ENCODE measurements at regions not wholly inside any gene's neighbourhood (a gene's known extent, or its start where the extent isn't known, plus 50 kb on each side); places are given as distances from the start of the nearest gene placed in this dataset.
"Not testable (repeated sequence)": the region's sequence is repeated elsewhere in the genome, so short reads cannot be mapped to it uniquely, and the experiment has no call there.

DNA sequence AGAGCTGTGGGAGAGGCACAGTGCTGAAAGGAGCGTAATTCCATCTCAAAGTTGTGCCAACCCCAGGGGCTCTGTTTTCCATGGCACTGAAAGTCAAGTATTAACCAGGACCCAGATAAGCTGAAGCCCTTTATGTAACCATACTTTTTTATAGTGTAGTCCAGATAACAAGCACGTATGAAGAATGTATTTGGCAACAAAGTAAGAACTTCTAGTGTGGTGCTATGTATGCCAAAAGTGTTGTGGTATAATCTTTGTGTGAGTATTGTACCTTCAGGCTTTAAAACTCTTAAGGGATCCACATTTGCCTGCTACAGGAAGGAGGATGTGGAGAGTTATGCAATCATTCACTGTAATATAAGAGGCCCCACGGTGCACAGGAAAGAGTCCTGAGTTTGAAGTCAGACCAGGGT is 129.4 kb downstream of the IBTK start:
- DNase-seq (ENCODE audit: low spot score), result no peak

DNA sequence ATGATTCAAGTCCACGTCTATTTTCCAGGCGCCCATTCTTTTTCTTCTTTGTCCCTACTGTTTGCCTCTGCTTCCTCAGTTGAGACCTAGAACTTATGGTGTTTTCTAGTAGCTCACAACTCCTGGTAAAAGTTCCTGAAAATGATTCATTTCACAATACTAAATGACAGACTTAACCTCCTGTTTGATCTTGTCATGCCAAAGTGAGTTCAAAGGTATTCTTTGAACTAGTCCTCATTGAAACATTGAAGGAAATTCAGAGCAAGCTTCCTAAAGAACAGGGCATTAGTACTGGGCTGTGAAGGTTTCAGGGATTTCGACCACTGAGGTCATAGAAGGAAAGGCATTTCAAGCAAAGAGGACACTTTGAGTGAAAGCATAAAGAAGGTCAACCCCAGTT is 132.8 kb downstream of the IBTK start:
- DNase-seq (ENCODE audit: low spot score), result no peak

DNA sequence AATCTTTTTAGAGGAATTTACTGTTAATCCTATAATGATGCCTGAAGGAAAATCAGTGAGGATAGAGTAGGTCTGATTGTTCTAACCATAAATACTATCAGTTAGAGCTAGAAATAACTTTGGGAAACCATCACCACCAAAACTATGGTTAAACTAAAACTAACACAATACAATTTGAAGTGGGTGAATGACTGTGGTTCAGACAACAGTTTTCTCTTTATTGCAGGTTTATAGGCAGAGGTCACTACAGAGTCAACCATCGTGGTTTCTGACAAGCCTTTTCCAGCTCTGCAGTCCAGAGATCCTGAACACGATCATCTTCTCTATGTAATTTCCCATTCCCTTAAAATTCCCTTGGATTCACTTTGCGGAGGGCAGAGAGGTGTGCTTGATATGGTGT is 134.3 kb downstream of the IBTK start:
- DNase-seq (ENCODE audit: low spot score), result no peak

DNA sequence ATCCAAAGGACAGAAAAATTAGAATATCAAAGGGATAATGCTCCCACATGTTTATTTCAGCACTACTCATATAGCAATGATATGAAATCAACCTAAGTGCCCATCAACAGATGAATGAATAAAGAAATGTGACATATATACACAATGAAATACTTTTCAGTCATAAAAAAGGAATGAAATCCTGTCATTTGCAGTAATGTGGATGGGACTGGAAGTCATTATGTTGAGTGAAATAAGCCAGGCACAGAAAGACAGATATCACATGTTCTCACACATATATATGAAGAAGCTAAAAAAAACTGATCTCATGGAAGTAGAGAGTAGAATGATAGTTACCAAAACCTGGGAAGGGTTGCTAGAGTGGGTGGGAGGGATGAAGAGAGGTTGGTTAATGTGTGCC is 135.7 kb downstream of the IBTK start:
- no peak for DNase-seq (ENCODE audit: low spot score)

- DNase-seq (ENCODE audit: low spot score), result no peak
Measured at GRCh38 chr6:82111114-82111513, 136.4 kb downstream of the IBTK start.

GRCh38 chr6:82103171-82103570 is 144.4 kb downstream of the IBTK start:
- not testable (repeated sequence) for DNase-seq (ENCODE audit: low spot score)

DNA sequence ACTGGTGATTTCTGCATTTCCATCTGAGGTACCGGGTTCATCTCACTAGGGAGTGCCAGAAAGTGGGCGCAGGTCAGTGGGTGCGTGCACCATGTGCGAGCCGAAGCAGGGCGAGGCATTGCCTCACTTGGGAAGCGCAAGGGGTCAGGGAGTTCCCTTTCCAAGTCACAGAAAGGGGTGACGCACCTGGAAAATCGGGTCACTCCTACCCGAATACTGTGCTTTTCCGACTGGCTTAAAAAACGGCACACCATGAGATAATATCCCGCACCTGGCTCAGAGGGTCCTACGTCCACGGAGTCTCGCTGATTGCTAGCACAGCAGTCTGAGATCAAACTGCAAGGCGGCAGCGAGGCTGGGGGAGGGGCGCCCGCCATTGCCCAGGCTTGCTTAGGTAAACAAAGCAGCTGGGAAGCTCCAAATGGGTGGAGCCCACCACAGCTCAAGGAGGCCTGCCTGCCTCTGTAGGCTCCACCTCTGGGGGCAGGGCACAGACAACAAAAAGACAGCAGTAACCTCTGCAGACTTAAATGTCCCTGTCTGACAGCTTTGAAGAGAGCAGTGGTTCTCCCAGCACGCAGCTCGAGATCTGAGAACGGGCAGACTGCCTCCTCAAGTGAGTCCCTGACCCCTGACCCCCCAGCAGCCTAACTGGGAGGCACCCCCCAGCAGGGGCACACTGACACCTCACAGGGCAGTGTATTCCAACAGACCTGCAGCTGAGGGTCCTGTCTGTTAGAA is 146.0 kb downstream of the IBTK start:
- not testable (repeated sequence) for DNase-seq (ENCODE audit: low spot score)

DNA sequence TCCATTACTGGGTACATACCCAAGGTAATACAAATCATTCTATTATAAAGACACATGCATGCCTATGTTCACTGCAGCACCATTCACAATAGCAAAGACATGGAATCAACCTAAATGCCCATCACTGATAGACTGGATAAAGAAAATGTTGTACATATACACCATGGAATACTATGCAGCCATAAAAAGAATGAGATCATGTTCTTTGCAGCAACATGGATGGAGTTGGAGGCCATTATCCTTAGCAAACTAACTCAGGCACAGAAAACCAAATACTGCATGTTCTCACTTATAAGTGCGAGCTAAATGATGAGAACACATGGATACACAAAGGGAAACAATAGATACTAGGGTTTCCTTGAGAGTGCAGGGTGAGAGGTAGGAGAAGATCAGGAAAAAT is 146.8 kb downstream of the IBTK start:
- DNase-seq (ENCODE audit: low spot score), result not testable (repeated sequence)

DNA sequence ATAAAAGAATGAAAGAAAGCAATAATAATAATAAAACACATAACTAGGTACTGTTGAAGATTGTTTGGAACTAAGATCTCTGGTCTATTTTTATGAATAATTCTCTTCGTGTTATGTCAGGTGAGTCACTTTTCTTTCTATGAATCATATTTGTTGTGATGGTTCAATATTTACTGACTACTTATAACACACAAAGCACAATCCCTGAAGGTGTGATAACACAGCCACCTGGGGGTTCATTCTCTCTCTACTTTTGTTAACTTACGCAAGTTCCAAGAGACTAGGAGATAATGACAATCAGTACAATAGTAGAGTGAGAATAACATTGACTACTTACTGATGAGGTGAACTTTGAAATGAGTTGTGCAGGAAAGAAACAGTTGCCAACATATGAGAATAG is 149.9 kb downstream of the IBTK start:
- DNase-seq (ENCODE audit: low spot score), result no peak

- DNase-seq (ENCODE audit: low spot score), result no peak
Measured at GRCh38 chr6:82095091-82095490, 152.5 kb downstream of the IBTK start.

GRCh38 chr6:82094166-82094806 is 153.3 kb downstream of the IBTK start:
- no peak for DNase-seq (ENCODE audit: low spot score)

DNA sequence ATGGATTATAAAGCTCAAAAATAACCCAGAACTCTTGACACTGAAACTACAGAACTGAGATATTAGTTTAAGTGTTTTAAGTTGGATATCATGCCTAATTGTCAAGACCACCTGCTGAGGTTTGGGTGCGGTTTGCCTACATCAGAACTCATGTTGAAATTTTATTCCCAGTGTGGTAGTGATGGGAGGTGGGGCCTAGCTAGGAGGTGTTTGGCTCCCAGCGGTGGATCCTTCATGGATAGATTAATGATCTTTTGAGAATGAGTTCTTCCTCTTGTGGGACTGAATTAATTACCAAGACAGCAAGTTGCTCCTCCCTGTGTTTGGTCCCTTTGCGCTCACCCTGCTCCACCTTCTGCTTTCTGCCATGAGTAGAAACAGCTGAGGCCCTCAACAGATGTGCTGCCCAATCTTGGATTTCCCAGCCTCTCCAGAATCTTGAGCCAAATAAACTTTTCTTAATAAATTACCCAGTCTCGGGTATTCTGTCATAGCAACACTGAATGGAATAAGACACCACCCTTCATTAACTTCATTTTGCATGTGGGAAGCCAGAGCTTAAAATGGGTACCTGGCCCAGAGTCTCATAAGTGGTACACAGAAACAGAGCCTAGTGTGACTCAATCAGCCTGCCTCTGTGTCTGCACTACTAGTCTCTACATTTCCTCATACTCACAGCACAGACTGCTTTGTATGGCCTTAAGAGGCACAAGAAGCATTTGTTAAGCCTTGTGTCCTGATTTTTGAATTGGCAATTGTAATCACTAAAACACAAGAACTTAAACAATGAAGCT is 158.4 kb downstream of the IBTK start:
- DNase-seq (ENCODE audit: low spot score), result no peak

DNA sequence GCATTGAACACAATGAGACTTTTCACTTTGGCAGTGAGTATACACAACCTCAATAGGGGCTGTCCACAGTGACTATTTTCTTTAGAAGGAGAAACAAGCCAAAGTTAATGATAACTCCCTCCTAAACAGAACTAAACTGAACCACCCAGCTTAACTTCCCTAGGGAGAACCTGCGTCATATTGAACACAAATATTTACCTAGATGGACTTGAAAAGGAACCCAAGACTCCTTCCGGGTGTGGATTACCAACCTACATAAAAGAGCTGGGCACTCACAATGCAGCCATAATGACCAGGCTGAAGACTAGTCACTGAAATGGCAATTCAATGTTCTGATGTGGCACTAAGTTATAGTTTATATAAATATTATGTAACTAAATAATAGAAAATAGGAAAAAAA is 160.6 kb downstream of the IBTK start:
- DNase-seq (ENCODE audit: low spot score), result no peak

- DNase-seq (ENCODE audit: low spot score), result no peak
Measured at GRCh38 chr6:82085701-82086100, 161.8 kb downstream of the IBTK start.

- no peak for DNase-seq (ENCODE audit: low spot score)
Measured at GRCh38 chr6:82084324-82084920, 163.1 kb downstream of the IBTK start.

DNA sequence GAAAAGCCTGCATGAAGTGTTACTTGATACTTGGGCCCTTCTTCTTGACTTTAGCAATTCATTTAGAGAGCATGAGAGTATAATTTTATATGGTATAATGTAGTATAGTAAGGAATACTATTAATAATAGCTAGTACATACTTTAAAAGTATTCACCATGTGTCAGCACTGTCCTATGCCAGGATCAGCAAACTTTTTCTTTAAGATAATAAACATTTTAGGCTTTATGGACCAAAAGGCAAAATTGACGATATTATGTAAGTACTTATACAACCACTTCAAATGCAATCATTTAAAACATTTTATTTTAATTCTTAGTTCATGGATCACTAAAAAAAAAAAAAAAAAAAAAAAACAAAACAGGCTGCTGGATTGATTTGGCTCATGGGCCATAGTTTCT is 163.9 kb downstream of the IBTK start:
- DNase-seq (ENCODE audit: low spot score), result no peak

DNA sequence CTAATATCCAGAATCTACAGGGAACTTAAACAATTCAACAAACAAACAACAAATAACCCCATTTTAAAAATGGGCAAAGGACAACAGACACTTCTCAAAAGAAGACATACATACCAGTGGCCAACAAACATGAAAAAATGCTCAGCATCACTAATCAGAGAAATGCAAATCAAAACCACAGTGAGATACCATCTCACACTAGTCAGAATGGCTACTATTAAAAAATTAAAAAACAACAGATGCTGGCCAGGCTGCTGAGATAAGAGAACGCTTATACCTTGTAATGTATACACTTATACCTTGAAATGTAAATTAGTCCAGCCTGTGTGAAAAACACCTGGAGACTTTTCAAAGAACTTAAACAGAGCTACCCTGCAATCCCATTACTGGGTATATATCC is 166.8 kb downstream of the IBTK start:
- no peak for DNase-seq (ENCODE audit: low spot score)

DNA sequence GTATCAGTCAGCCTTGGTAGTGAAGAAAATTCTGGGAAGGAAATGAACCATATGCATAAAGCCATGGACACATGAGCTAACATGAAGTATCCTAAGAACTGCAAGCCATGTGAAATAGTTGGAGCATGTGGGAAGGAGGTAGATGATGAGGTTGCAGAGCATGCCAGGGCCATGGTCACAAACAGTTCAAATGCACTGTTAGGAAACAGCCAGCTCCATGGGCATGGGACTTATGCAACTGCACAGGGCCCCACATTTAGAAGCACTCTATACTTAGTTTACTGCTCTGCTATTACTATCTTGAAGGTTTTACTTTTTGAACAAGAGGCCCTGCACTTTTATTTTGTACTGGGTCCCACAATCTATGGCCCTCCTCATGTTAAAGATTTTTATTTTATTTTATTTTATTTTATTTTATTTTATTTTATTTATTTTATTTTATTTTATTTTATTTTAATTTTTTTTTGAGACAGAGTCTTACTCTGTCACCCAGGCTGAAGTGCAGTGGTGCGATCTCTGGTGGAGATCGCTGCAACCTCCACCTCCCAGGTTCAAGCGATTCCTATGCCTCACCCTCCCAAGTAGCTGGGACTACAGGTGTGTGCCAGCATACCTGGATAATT is 169.1 kb downstream of the IBTK start:
- no peak for DNase-seq (ENCODE audit: low spot score)

GRCh38 chr6:82076916-82077315 is 170.6 kb downstream of the IBTK start:
- no peak for DNase-seq (ENCODE audit: low spot score)

DNA sequence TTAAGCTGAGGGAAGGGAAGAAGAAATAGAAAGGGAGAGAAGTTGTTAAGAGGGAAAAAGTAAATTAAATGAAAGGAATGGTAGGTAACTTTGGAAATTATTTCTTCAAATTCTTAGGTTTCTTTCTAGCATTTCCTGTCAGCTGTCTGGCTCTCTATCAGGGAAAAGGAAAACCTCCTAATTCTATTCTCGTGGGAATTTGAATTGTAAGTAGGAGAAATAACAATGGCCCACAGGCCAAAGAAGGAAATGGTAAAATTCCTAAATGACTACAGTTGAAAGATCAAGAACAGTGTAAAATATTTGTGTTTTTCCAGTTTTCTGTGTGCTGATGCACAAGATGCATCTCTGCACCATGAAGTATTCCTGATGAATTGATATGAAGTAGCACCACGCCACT is 173.0 kb downstream of the IBTK start:
- DNase-seq (ENCODE audit: low spot score), result no peak

- DNase-seq (ENCODE audit: low spot score), result no peak
Measured at GRCh38 chr6:82073484-82073883, 174.1 kb downstream of the IBTK start.

GRCh38 chr6:82072751-82073150 is 174.8 kb downstream of the IBTK start:
- DNase-seq (ENCODE audit: low spot score), result peak; percentile 53
